ENCODE measurements at regions not wholly inside any gene's neighbourhood (a gene's known extent, or its start where the extent isn't known, plus 50 kb on each side); places are given as distances from the start of the nearest gene placed in this dataset.

- Histone ChIP-seq H3K79me2 (ENCODE audit: insufficient read depth, low read length) (no peaks in the 10 kb centered on the region), H3K4me3 (ENCODE audit: low read depth, low read length, poor library complexity, severe bottlenecking) (no peak overlapping the region), H3K27ac (ENCODE audit: low read depth, low read length, poor library complexity, severe bottlenecking) (no peak overlapping the region), H4K20me1 (ENCODE audit: insufficient read depth, low read length) (no peaks in the 10 kb centered on the region), H2AFZ (ENCODE audit: low read length) (no peak overlapping the region), H3K36me3 (ENCODE audit: insufficient read depth, low read length) (no peaks in the 10 kb centered on the region), H3K4me1 (ENCODE audit: insufficient read depth, low read length, severe bottlenecking) (no peaks in the 10 kb centered on the region), H3F3A (ENCODE audit: insufficient read depth, low read length) (no peaks in the 10 kb centered on the region), H3K9ac (ENCODE audit: low read length) (no peak overlapping the region), H3K9me3 (ENCODE audit: low read length) (no peaks in the 10 kb centered on the region), H3K4me2 (ENCODE audit: low read length) (no peak overlapping the region), H3K27me3 (ENCODE audit: insufficient read depth, low read length) (no peaks in the 10 kb centered on the region), H3K9me2 (ENCODE audit: low read depth, low read length) (no peaks in the 10 kb centered on the region)
- TF ChIP-seq EZH2 (IDR thresholded peaks at IDR 0.05; ENCODE audit: borderline replicate concordance, low read length) (no peak), CTCF (IDR thresholded peaks at IDR 0.05; ENCODE audit: low read length) (no peak)
Measured at GRCh38 chr1:199682081-199682480, 345.4 kb upstream of the NR5A2 start.

- H3K4me2 ChIP-seq (ENCODE audit: low read length) = no peak overlapping the region
- no peak overlapping the region for H3K27ac ChIP-seq (ENCODE audit: low read depth, low read length, poor library complexity, severe bottlenecking)
- H2AFZ ChIP-seq (ENCODE audit: low read length) = no peak overlapping the region
- TF ChIP-seq EZH2 (IDR thresholded peaks at IDR 0.05; ENCODE audit: borderline replicate concordance, low read length) = no peak
- peak; percentile 82 for TF ChIP-seq CTCF (IDR thresholded peaks at IDR 0.05; ENCODE audit: low read length)
- H3K9ac ChIP-seq (ENCODE audit: low read length) = no peak overlapping the region
- H3K27me3 ChIP-seq (ENCODE audit: insufficient read depth, low read length) = no peaks in the 10 kb centered on the region
- no peaks in the 10 kb centered on the region for H4K20me1 ChIP-seq (ENCODE audit: insufficient read depth, low read length)
- no peaks in the 10 kb centered on the region for H3K9me3 ChIP-seq (ENCODE audit: low read length)
- no peaks in the 10 kb centered on the region for H3K79me2 ChIP-seq (ENCODE audit: insufficient read depth, low read length)
- H3K4me1 ChIP-seq (ENCODE audit: insufficient read depth, low read length, severe bottlenecking) = no peaks in the 10 kb centered on the region
- no peaks in the 10 kb centered on the region for H3K9me2 ChIP-seq (ENCODE audit: low read depth, low read length)
- no peak overlapping the region for H3K4me3 ChIP-seq (ENCODE audit: low read depth, low read length, poor library complexity, severe bottlenecking)
- H3K36me3 ChIP-seq (ENCODE audit: insufficient read depth, low read length) = no peaks in the 10 kb centered on the region
- H3F3A ChIP-seq (ENCODE audit: insufficient read depth, low read length) = no peaks in the 10 kb centered on the region
Measured at GRCh38 chr1:199684686-199685273, 342.7 kb upstream of the NR5A2 start.

- TF ChIP-seq CTCF (IDR thresholded peaks at IDR 0.05; ENCODE audit: low read length) = no peak
- no peak for TF ChIP-seq EZH2 (IDR thresholded peaks at IDR 0.05; ENCODE audit: borderline replicate concordance, low read length)
- H3F3A ChIP-seq (ENCODE audit: insufficient read depth, low read length) = no peaks in the 10 kb centered on the region
- H3K9me2 ChIP-seq (ENCODE audit: low read depth, low read length) = no peaks in the 10 kb centered on the region
- no peaks in the 10 kb centered on the region for H4K20me1 ChIP-seq (ENCODE audit: insufficient read depth, low read length)
- no peaks in the 10 kb centered on the region for H3K9me3 ChIP-seq (ENCODE audit: low read length)
- H3K27ac ChIP-seq (ENCODE audit: low read depth, low read length, poor library complexity, severe bottlenecking) = no peak overlapping the region
- no peak overlapping the region for H3K9ac ChIP-seq (ENCODE audit: low read length)
- no peak overlapping the region for H3K4me3 ChIP-seq (ENCODE audit: low read depth, low read length, poor library complexity, severe bottlenecking)
- no peaks in the 10 kb centered on the region for H3K27me3 ChIP-seq (ENCODE audit: insufficient read depth, low read length)
- H3K4me2 ChIP-seq (ENCODE audit: low read length) = no peak overlapping the region
- no peak overlapping the region for H2AFZ ChIP-seq (ENCODE audit: low read length)
- H3K79me2 ChIP-seq (ENCODE audit: insufficient read depth, low read length) = no peaks in the 10 kb centered on the region
- H3K4me1 ChIP-seq (ENCODE audit: insufficient read depth, low read length, severe bottlenecking) = no peaks in the 10 kb centered on the region
- no peaks in the 10 kb centered on the region for H3K36me3 ChIP-seq (ENCODE audit: insufficient read depth, low read length)
Measured at GRCh38 chr1:199685369-199685768, 342.1 kb upstream of the NR5A2 start.

Measured in OCI-LY1 (cell line).